Iris pigment epithelial cell (primary cell): ENCODE measurements at regions not wholly inside any gene's neighbourhood (a gene's known extent, or its start where the extent isn't known, plus 50 kb on each side); places are given as distances from the start of the nearest gene placed in this dataset.

Experiments used
- DNase-seq: peaks from one replicate; pipeline ENCODE4 v3.0.0-alpha.2; 2011; ENCODE audit warnings: low read depth

- DNase-seq: no peak
Observed at GRCh38 chr22:49284056-49284784, 543.5 kb downstream of the BRD1 start.

GRCh38 chr22:49282596-49282995 lies 545.1 kb downstream of the BRD1 start:
- DNase-seq: no peak

- DNase-seq: peak; percentile 2
Observed at GRCh38 chr22:49281467-49282340, 546.0 kb downstream of the BRD1 start.

- no peak for DNase-seq
Observed at GRCh38 chr22:49278340-49278739, 549.3 kb downstream of the BRD1 start.

- no peak for DNase-seq
Observed at GRCh38 chr22:49276567-49276966, 551.1 kb downstream of the BRD1 start.

GRCh38 chr22:49274754-49275380 lies 552.8 kb downstream of the BRD1 start:
- no peak for DNase-seq

GRCh38 chr22:49272546-49273125 lies 555.0 kb downstream of the BRD1 start:
- DNase-seq: no peak

GRCh38 chr22:49271831-49272230 lies 555.8 kb downstream of the BRD1 start:
- DNase-seq: no peak

GRCh38 chr22:49271369-49271727 lies 556.3 kb downstream of the BRD1 start:
- no peak for DNase-seq

GRCh38 chr22:49270595-49271368 lies 556.9 kb downstream of the BRD1 start:
- no peak for DNase-seq

GRCh38 chr22:49269928-49270327 lies 557.7 kb downstream of the BRD1 start:
- DNase-seq: no peak

GRCh38 chr22:49269371-49269770 lies 558.3 kb downstream of the BRD1 start:
- DNase-seq: no peak

GRCh38 chr22:49268924-49269323 lies 558.7 kb downstream of the BRD1 start:
- no peak for DNase-seq

- DNase-seq: no peak
Observed at GRCh38 chr22:49267996-49268395, 559.7 kb downstream of the BRD1 start.

- no peak for DNase-seq
Observed at GRCh38 chr22:49266561-49267519, 560.8 kb downstream of the BRD1 start.

GRCh38 chr22:49264696-49265095 lies 563.0 kb downstream of the BRD1 start:
- DNase-seq: no peak

GRCh38 chr22:49263101-49263500 lies 564.6 kb downstream of the BRD1 start:
- DNase-seq: no peak

- DNase-seq: no peak
Observed at GRCh38 chr22:49262167-49262566, 565.5 kb downstream of the BRD1 start.

- DNase-seq: no peak
Observed at GRCh38 chr22:49261616-49262015, 566.1 kb downstream of the BRD1 start.
